HepG2 (cell line): ENCODE measurements at regions not wholly inside any gene's neighbourhood (a gene's known extent, or its start where the extent isn't known, plus 50 kb on each side); places are given as distances from the start of the nearest gene placed in this dataset.

Experiments
- CREB3 ChIP-seq: sonication (generic); formaldehyde crosslinking; IDR thresholded peaks from 2 replicates; pipeline ENCODE4 v1.5.0; 2020; ENCODE audit warnings: missing genetic modification reagents
- E2F5 ChIP-seq: sonication (generic); formaldehyde crosslinking; conservative IDR thresholded peaks from 2 replicates; pipeline ENCODE4 v1.4.0; 2020; ENCODE audit warnings: missing genetic modification reagents
- FOXM1 ChIP-seq: sonication (generic); formaldehyde crosslinking; IDR thresholded peaks from 2 replicates; pipeline ENCODE4 v1.5.0; 2020; ENCODE audit warnings: missing genetic modification reagents
- MEF2D ChIP-seq: sonication (generic); formaldehyde crosslinking; IDR thresholded peaks from 2 replicates; pipeline ENCODE4 v1.5.1; 2020; ENCODE audit warnings: mild to moderate bottlenecking, missing genetic modification reagents
- MYNN ChIP-seq: sonication (generic); formaldehyde crosslinking; IDR thresholded peaks from 2 replicates; pipeline ENCODE4 v1.4.0; 2020; ENCODE audit warnings: mild to moderate bottlenecking, low read depth, missing genetic modification reagents
- PAWR ChIP-seq: sonication (generic); formaldehyde crosslinking; IDR thresholded peaks from 2 replicates; pipeline ENCODE4 v1.4.0; 2020; ENCODE audit warnings: missing genetic modification reagents, mild to moderate bottlenecking, borderline replicate concordance
- PLRG1 ChIP-seq: fragments of 450-650 bp; conservative IDR thresholded peaks from 2 replicates; pipeline ENCODE4 v1.6.1; 2016
- REST ChIP-seq, 2 experiments: IDR thresholded peaks; 2 replicates each; pipeline ENCODE4 v1.6.1; 2011 to 2012; ENCODE audit warnings: low read length in 2 of 2, borderline replicate concordance in 1 of 2, low read depth in 1 of 2, mild to moderate bottlenecking in 1 of 2, moderate library complexity in 1 of 2
- UBTF ChIP-seq: sonication (generic); formaldehyde crosslinking; IDR thresholded peaks from 2 replicates; pipeline ENCODE4 v1.4.0; 2020; ENCODE audit warnings: mild to moderate bottlenecking, missing genetic modification reagents
- ZNF274 ChIP-seq: sonication (generic); formaldehyde crosslinking; IDR thresholded peaks from 2 replicates; pipeline ENCODE4 v1.5.1; 2020; ENCODE audit warnings: mild to moderate bottlenecking, missing genetic modification reagents
- ZNF766 ChIP-seq: sonication (generic); formaldehyde crosslinking; IDR thresholded peaks from 2 replicates; pipeline ENCODE4 v1.5.0; 2020; ENCODE audit warnings: missing genetic modification reagents, borderline replicate concordance
- ZNF792 ChIP-seq: IDR thresholded peaks from 2 replicates; pipeline ENCODE4 v1.6.1; 2016

- TF ChIP-seq CREB3 (CRISPR knock-in tag) (no peak), PAWR (CRISPR knock-in tag) (no peak), ZNF274 (no peak), UBTF (CRISPR knock-in tag) (peak; percentile 6; the same call in 1 of the 2 replicates), FOXM1 (CRISPR knock-in tag) (no peak), PLRG1 (no peak), MEF2D (no peak), MYNN (CRISPR knock-in tag) (no peak), ZNF792 (CRISPR knock-in tag) (no peak), E2F5 (CRISPR knock-in tag) (no peak), REST (IDR thresholded peaks at IDR 0.05; ENCODE audit: borderline replicate concordance in 1 of 2, low read depth in 1 of 2, low read length in 2 of 2) (no peak), ZNF766 (CRISPR knock-in tag) (no peak)
Measured at GRCh38 chr2:242035858-242036652, 166.5 kb downstream of the RTP5 start (continued).
